Chondrocyte (in vitro differentiated cells): ENCODE measurements at regions not wholly inside any gene's neighbourhood (a gene's known extent, or its start where the extent isn't known, plus 50 kb on each side); places are given as distances from the start of the nearest gene placed in this dataset.

Experiments
- DNase-seq: peaks from one replicate; pipeline ENCODE4 v3.0.0; 2021; ENCODE audit warnings: mixed read lengths, low spot score
- H3K27ac Mint-ChIP-seq: one replicate; pipeline ENCODE4 v1.8.0; 2021; ENCODE audit warnings: mild to moderate bottlenecking, moderate library complexity, mixed read lengths; ENCODE audit not compliant: unreplicated experiment
- H3K27me3 Mint-ChIP-seq: 2 replicates; pipeline ENCODE4 v1.8.0; 2021; ENCODE audit warnings: low read depth, mixed read lengths
- H3K36me3 Mint-ChIP-seq: 2 replicates; pipeline ENCODE4 v1.8.0; 2021; ENCODE audit warnings: low read depth, mixed read lengths
- H3K4me1 Mint-ChIP-seq: 2 replicates; pipeline ENCODE4 v1.8.0; 2021; ENCODE audit warnings: low read depth, mild to moderate bottlenecking, mixed read lengths
- H3K4me3 Mint-ChIP-seq: one replicate; pipeline ENCODE4 v1.8.0; 2021; ENCODE audit warnings: mild to moderate bottlenecking, moderate library complexity, mixed read lengths; ENCODE audit not compliant: unreplicated experiment
- H3K9me3 Mint-ChIP-seq: 2 replicates; pipeline ENCODE4 v1.8.0; 2021; ENCODE audit warnings: low read depth, mixed read lengths
- CTCF ChIP-seq: fragments of 200-600 bp; sonication (generic); IDR thresholded peaks from 2 replicates; pipeline ENCODE4 v1.5.0; 2021; ENCODE audit warnings: antibody characterized with exemption, mild to moderate bottlenecking, moderate library complexity

- no peaks in the 10 kb centered on the region for H3K36me3 Mint-ChIP-seq
- no peak for DNase-seq
- H3K27me3 Mint-ChIP-seq, result no peaks in the 10 kb centered on the region
- TF ChIP-seq CTCF, result no peak
- no peaks in the 10 kb centered on the region for H3K9me3 Mint-ChIP-seq
- no peak overlapping the region for H3K27ac Mint-ChIP-seq
- peaks cover 5% of the 10 kb centered on the region for H3K4me1 Mint-ChIP-seq
- H3K4me3 Mint-ChIP-seq, result no peak overlapping the region
These were observed 512.0 kb upstream of the NR3C2 start for GRCh38 chr4:148954011-148954749.

- no peak for TF ChIP-seq CTCF
- no peaks in the 10 kb centered on the region for H3K27me3 Mint-ChIP-seq
- H3K9me3 Mint-ChIP-seq, result no peaks in the 10 kb centered on the region
- no peak overlapping the region for H3K27ac Mint-ChIP-seq
- peaks cover 5% of the 10 kb centered on the region for H3K4me1 Mint-ChIP-seq
- H3K4me3 Mint-ChIP-seq, result no peak overlapping the region
- no peak for DNase-seq
- no peaks in the 10 kb centered on the region for H3K36me3 Mint-ChIP-seq
These were observed 509.1 kb upstream of the NR3C2 start for GRCh38 chr4:148951346-148951745.

- Mint-ChIP-seq H3K27me3 (no peaks in the 10 kb centered on the region), H3K36me3 (no peaks in the 10 kb centered on the region), H3K27ac (no peak overlapping the region), H3K4me1 (no peaks in the 10 kb centered on the region), H3K4me3 (no peak overlapping the region), H3K9me3 (no peaks in the 10 kb centered on the region)
- TF ChIP-seq CTCF, result no peak
- DNase-seq, result no peak
These were observed 504.1 kb upstream of the NR3C2 start for GRCh38 chr4:148946271-148946670.

GRCh38 chr4:148944839-148945219, 502.6 kb upstream of the NR3C2 start:
- no peak for TF ChIP-seq CTCF
- Mint-ChIP-seq H3K36me3 (no peaks in the 10 kb centered on the region), H3K4me1 (no peaks in the 10 kb centered on the region), H3K9me3 (no peaks in the 10 kb centered on the region), H3K27me3 (no peaks in the 10 kb centered on the region), H3K27ac (no peak overlapping the region), H3K4me3 (no peak overlapping the region)
- DNase-seq, result no peak

- no peaks in the 10 kb centered on the region for H3K27me3 Mint-ChIP-seq
- no peaks in the 10 kb centered on the region for H3K4me1 Mint-ChIP-seq
- no peaks in the 10 kb centered on the region for H3K9me3 Mint-ChIP-seq
- TF ChIP-seq CTCF, result no peak
- DNase-seq, result no peak
- no peak overlapping the region for H3K4me3 Mint-ChIP-seq
- H3K27ac Mint-ChIP-seq, result no peak overlapping the region
- H3K36me3 Mint-ChIP-seq, result no peaks in the 10 kb centered on the region
These were observed 502.1 kb upstream of the NR3C2 start for GRCh38 chr4:148944136-148944838.
